GM12864 (cell line): ENCODE measurements at regions not wholly inside any gene's neighbourhood (a gene's known extent, or its start where the extent isn't known, plus 50 kb on each side); places are given as distances from the start of the nearest gene placed in this dataset.
"Not testable (repeated sequence)": the region's sequence is repeated elsewhere in the genome, so short reads cannot be mapped to it uniquely, and the experiment has no call there.

Source experiments
- DNase-seq: peaks from one replicate; pipeline ENCODE4 v3.0.0-alpha.2; 2011; ENCODE audit warnings: low read depth
- H3K4me3 ChIP-seq: 2 replicates; pipeline ENCODE4 v1.5.1; 2011; ENCODE audit warnings: mild to moderate bottlenecking, low read depth, low read length, control low read depth
- CTCF ChIP-seq: IDR thresholded peaks from 2 replicates; pipeline ENCODE4 v1.5.1; 2011; ENCODE audit warnings: low read depth, mild to moderate bottlenecking, moderate library complexity, low read length, control low read depth, inconsistent platforms; ENCODE audit errors: missing control alignments

DNA sequence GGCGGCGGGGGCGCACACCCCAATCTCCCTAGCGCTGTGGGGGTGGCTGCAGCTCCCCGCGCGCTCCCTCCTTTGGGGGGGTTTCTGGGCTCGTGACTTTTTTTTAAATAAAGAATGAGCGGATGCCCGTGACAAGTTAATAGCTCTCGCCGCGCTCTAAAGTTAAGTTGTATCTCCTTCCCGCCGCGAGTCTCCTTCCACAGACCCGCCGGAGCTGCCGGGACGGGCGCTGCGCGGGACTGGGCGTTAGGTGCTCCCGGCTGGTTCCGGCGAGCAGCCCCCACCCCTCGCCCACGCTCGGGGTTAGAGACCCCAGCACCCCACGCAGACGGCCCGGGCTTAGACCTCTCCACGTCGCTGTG is 82.6 kb upstream of the HMGA2 start:
- TF ChIP-seq CTCF = no peak
- peak overlapping the region; percentile 57 for H3K4me3 ChIP-seq
- DNase-seq = no peak

- DNase-seq = no peak
- H3K4me3 ChIP-seq = peak overlapping the region; percentile 57
Observed at GRCh38 chr12:65742018-65743010, 82.0 kb upstream of the HMGA2 start.

GRCh38 chr12:65744236-65744840 is 79.9 kb upstream of the HMGA2 start:
- H3K4me3 ChIP-seq, DNase-seq: not testable (repeated sequence)

More at GRCh38 chr12:65742018-65743010, 82.0 kb upstream of the HMGA2 start:
- TF ChIP-seq CTCF = no peak

GRCh38 chr12:65747338-65747737 is 76.9 kb upstream of the HMGA2 start:
- DNase-seq = no peak
- H3K4me3 ChIP-seq = no peak overlapping the region
- TF ChIP-seq CTCF = no peak

DNA sequence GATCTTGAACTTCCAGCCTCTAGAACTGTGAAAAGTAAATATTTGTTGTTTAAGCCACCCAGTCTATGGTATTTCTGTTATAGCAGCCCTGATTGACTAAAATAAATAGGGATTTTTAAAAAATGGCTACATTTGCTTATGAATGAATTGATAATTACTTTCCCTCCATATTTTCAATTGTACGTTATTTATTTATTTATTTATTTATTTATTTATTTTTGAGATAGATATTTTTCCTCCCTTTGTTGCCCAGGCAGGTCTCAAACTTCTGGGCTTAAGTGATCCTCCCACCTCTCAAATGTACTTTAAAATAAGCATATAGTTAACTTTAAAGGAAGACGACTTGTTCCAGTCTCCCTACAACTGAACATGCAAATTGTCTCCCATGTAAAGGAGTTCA is 76.0 kb upstream of the HMGA2 start:
- TF ChIP-seq CTCF = no peak
- H3K4me3 ChIP-seq = no peak overlapping the region

DNA sequence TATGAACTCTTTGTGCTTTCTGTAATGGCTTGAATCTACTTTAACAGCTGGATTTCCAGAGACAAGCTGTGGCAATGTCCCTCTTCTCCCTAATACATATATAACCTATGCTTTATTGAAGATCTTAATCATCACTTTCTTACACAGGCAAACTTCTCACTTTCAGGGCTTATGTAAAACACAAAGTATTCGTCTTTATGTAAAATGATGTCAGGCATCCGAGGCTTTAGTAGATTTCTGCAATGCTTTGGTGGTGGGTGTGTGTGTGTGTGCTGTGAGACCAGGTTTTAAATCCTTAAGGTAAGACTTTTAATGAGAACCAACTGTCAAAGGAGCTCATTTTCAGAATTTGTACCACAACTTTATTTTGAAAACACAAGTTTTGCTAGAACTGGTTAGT is 70.0 kb upstream of the HMGA2 start:
- H3K4me3 ChIP-seq = no peak overlapping the region
- TF ChIP-seq CTCF = no peak
- no peak for DNase-seq

More for the DNA sequence above, 76.0 kb upstream of the HMGA2 start:
- DNase-seq = no peak

DNA sequence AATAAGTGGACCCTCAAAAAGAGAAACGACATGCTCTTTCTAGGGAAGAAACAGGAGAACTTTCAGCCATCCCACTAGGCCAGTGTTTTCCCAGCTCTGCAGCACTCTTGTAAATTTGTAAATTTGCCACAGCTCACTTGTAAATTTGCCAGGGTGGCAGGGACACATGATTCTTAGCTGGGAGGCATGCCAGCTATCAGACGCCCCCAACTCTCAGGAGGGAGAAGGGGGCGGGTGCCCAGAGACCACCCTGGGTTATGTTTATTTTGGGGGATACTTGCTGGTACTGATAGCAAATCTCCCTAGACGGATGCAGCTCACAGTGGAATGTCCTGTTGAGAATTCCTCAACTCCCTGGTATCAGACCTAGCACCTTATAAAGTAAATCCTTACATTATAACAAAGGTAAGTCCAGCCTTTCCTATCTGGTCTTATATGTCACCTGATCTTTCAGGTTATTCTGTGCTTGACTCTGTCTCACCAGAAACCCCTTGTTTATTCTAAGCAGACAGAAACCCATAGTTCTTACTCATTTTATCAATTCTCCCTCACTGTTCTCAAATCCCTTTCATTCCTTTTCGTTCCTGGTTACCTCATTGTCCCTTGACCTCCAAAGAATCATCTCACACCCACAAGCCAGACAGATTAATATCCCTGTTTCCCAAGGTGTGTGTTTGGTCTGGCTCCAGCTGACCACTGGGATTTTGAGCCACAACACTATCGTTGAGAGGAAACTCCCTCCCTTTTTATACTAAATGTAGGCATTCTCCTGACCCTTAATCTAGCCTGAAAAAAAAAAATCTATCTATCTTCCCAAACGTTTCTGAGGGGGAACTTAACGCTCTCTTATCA is 69.3 kb upstream of the HMGA2 start:
- DNase-seq = no peak
- no peak overlapping the region for H3K4me3 ChIP-seq
- TF ChIP-seq CTCF = no peak
